Common myeloid progenitor, CD34-positive (primary cell): ENCODE measurements at regions not wholly inside any gene's neighbourhood (a gene's known extent, or its start where the extent isn't known, plus 50 kb on each side); places are given as distances from the start of the nearest gene placed in this dataset.

ENCODE experiments used
- CTCF ChIA-PET: fragments of 350-600 bp; sonication (Branson Sonifier 250); formaldehyde crosslinking; loops from one replicate; lab custom pipeline; 2021; ENCODE audit warnings: antibody characterized with exemption; lab: Charles Lee
- POLR2A ChIA-PET: fragments of 350-600 bp; sonication (Branson Sonifier 250); formaldehyde crosslinking; loops from one replicate; lab custom pipeline; 2021; ENCODE audit warnings: antibody characterized with exemption; lab: Charles Lee
- DNase-seq, 3 donors: peaks; one replicate each; pipeline versions ENCODE4 v3.0.0 to v3.0.0-alpha.2; 2013
- H3K27ac ChIP-seq, 2 experiments: 1 replicate in 1 of 2; 2 replicates in 1 of 2; pipeline ENCODE4 v1.7.0; 2013; ENCODE audit warnings: inconsistent platforms in 2 of 2, low read length in 2 of 2, mild to moderate bottlenecking in 2 of 2, low read depth in 1 of 2, moderate library complexity in 1 of 2; ENCODE audit not compliant: severe bottlenecking in 2 of 2, insufficient read depth in 1 of 2, poor library complexity in 1 of 2
- H3K27me3 ChIP-seq, 5 experiments: replicated peaks in 2 of 5; 1 replicate in 3 of 5; 2 replicates in 2 of 5; pipeline versions ENCODE4 v1.6.1 to v1.7.0; 2013; ENCODE audit warnings: low read length in 4 of 5, mild to moderate bottlenecking in 2 of 5, moderate library complexity in 2 of 5, inconsistent platforms in 1 of 5; ENCODE audit not compliant: insufficient read depth in 5 of 5, control insufficient read depth in 4 of 5
- H3K36me3 ChIP-seq, 4 experiments: 1 replicate in 2 of 4; 2 replicates in 2 of 4; pipeline versions ENCODE4 v1.6.1 to v1.7.0; 2013; ENCODE audit warnings: low read length in 3 of 4, control low read depth in 1 of 4, mild to moderate bottlenecking in 1 of 4; ENCODE audit not compliant: control insufficient read depth in 4 of 4, insufficient read depth in 4 of 4
- H3K4me1 ChIP-seq, 4 experiments: 1 replicate in 3 of 4; 2 replicates in 1 of 4; pipeline versions ENCODE4 v1.6.1 to v1.7.1; 2013; ENCODE audit warnings: low read length in 3 of 4, mild to moderate bottlenecking in 3 of 4, control low read depth in 1 of 4, inconsistent platforms in 1 of 4, moderate library complexity in 1 of 4; ENCODE audit not compliant: control insufficient read depth in 4 of 4, insufficient read depth in 4 of 4; ENCODE audit errors: control extremely low read depth in 1 of 4
- H3K4me3 ChIP-seq, 7 experiments: 1 replicate in 4 of 7; 2 replicates in 3 of 7; pipeline versions ENCODE4 v1.5.1 to v1.7.0; 2013; ENCODE audit warnings: mild to moderate bottlenecking in 7 of 7, low read length in 6 of 7, moderate library complexity in 6 of 7, inconsistent platforms in 2 of 7, low read depth in 2 of 7, control low read depth in 1 of 7; ENCODE audit not compliant: insufficient read depth in 4 of 7, control insufficient read depth in 1 of 7; ENCODE audit errors: extremely low read depth in 1 of 7
- H3K9me3 ChIP-seq, 5 experiments: 1 replicate in 4 of 5; 2 replicates in 1 of 5; pipeline versions ENCODE4 v1.6.1 to v1.7.1; 2013; ENCODE audit warnings: low read length in 4 of 5, mild to moderate bottlenecking in 2 of 5, inconsistent platforms in 1 of 5, low read depth in 1 of 5, moderate library complexity in 1 of 5; ENCODE audit not compliant: control insufficient read depth in 4 of 5, insufficient read depth in 2 of 5; ENCODE audit errors: control extremely low read depth in 1 of 5
- WGBS: methylation state at CpG from one replicate; pipeline ENCODE4 v1.1.5; 2013; ENCODE audit not compliant: insufficient coverage; 5-methylcytosine and 5-hydroxymethylcytosine counted together

GRCh38 chr10:129136074-129136473 is 331.0 kb upstream of the MGMT start:
- H3K27ac ChIP-seq: no peak overlapping the region
- CTCF ChIA-PET: no interaction called here
- no peak overlapping the region for H3K4me3 ChIP-seq
- no peaks in the 10 kb centered on the region for H3K36me3 ChIP-seq
- no peaks in the 10 kb centered on the region for H3K9me3 ChIP-seq
- no peaks in the 10 kb centered on the region for H3K27me3 ChIP-seq
- POLR2A ChIA-PET: no interaction called here
- WGBS: 89% methylated on average over 9 of the region's 9 CpGs
- no peak for DNase-seq
- peaks cover under 1 to 22% (median 14%) of the 10 kb centered on the region in 4 experiments for H3K4me1 ChIP-seq

GRCh38 chr10:129136951-129137350 is 330.1 kb upstream of the MGMT start:
- 96% methylated on average over 13 of the region's 19 CpGs for WGBS
- Histone ChIP-seq H3K9me3 (no peaks in the 10 kb centered on the region), H3K36me3 (no peaks in the 10 kb centered on the region), H3K27ac (no peak overlapping the region), H3K27me3 (no peaks in the 10 kb centered on the region), H3K4me1 (peaks cover 6 to 31% (median 22%) of the 10 kb centered on the region in 4 experiments), H3K4me3 (no peak overlapping the region)
- POLR2A ChIA-PET: no interaction called here
- CTCF ChIA-PET: interaction anchor here (0.7 kb wide), 1 partner anchor 195 kb away, joined by 3 read pairs; no protein-coding TSS in a partner anchor
- DNase-seq: no peak

- ChIA-PET CTCF (no interaction called here), POLR2A (no interaction called here)
- H3K4me3 ChIP-seq: peak overlapping the region in 3 of 7 experiments; percentile 35 to 48 (median 36)
- H3K36me3 ChIP-seq: no peaks in the 10 kb centered on the region
- no peaks in the 10 kb centered on the region for H3K27me3 ChIP-seq
- H3K9me3 ChIP-seq: no peaks in the 10 kb centered on the region
- 19% methylated on average over 11 of the region's 18 CpGs for WGBS
- DNase-seq: peak; percentile 46 to 94 (median 89)
- no peak overlapping the region for H3K27ac ChIP-seq
- peaks cover 6 to 28% (median 16%) of the 10 kb centered on the region in 4 experiments for H3K4me1 ChIP-seq
Measured at GRCh38 chr10:129140921-129141885, 325.8 kb upstream of the MGMT start.

DNA sequence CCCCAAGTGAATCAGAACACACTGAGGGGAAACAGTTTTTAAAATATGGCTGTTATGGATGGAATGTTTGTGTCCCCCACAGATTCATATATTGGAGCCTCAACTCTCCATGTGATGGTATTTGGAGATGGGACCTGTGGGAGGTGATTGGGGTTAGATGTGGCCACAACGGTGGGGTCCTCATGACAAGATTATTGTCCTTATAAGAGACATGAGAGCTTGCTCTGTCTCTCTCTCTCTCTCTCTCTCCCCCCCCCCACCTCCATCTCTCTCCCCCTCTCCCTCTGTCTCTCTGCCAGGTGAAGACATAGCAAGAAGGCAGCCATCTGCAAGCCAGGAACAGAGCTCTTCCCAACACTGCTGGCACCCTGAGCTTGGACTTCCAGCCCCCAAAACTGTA is 315.8 kb upstream of the MGMT start:
- no peak for DNase-seq
- Histone ChIP-seq H3K27ac (no peak overlapping the region), H3K36me3 (no peaks in the 10 kb centered on the region), H3K27me3 (no peaks in the 10 kb centered on the region), H3K4me1 (no peaks in the 10 kb centered on the region), H3K4me3 (no peak overlapping the region), H3K9me3 (peaks cover 0 to 8% (median 0%) of the 10 kb centered on the region in 5 experiments)
- WGBS: no CpG with 5 or more reads among the region's 1 CpG
- POLR2A ChIA-PET: no interaction called here
- CTCF ChIA-PET: no interaction called here

DNA sequence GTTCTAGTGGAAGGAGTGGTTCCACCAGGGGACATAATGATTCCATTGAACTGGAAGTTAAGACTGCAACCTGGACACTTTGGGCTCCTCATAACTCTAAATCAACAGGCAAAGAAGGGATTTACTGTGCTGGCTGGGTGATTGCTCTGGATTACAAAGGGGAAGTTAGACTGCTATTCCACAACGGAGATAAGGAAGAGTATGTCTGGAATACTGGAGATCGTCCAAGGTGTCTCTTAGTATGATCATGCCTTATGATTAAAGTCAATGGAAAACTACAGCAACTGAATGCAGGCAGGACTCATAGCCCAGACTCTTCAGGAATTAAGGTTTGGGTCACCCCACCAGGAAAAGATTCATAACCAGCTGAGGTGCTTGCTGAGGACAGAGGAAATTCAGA is 310.6 kb upstream of the MGMT start:
- CTCF ChIA-PET: no interaction called here
- no peaks in the 10 kb centered on the region for H3K36me3 ChIP-seq
- H3K4me1 ChIP-seq: no peaks in the 10 kb centered on the region
- no peak overlapping the region for H3K27ac ChIP-seq
- no peak for DNase-seq
- WGBS: 96% methylated on average over 2 of the region's 2 CpGs
- H3K9me3 ChIP-seq: peaks cover 0 to 11% (median 3%) of the 10 kb centered on the region in 5 experiments
- POLR2A ChIA-PET: no interaction called here
- no peaks in the 10 kb centered on the region for H3K27me3 ChIP-seq
- no peak overlapping the region for H3K4me3 ChIP-seq

DNA sequence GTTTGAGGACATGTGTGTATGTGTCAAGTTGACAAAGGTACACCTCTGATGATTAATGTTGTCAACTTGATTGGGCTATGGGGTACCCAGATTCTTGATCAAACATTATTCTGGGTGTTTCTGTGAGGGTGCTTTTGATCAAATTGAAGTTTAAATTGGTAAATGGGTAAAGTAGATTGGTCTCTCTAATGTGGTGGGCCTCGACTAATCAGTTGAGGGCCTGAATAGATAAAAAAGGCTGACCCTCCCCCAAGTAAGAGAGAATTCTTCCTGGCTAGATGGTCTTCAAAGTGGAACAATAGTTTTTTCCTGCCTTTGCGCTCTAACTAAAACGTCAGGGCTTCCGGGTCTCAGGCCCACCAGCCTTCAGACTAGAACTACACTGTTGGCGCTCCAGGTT is 309.9 kb upstream of the MGMT start:
- no peak for DNase-seq
- 97% methylated on average over 4 of the region's 5 CpGs for WGBS
- Histone ChIP-seq H3K4me1 (no peaks in the 10 kb centered on the region), H3K9me3 (peaks cover 0 to 11% (median 3%) of the 10 kb centered on the region in 5 experiments), H3K27me3 (no peaks in the 10 kb centered on the region), H3K27ac (no peak overlapping the region), H3K4me3 (no peak overlapping the region), H3K36me3 (no peaks in the 10 kb centered on the region)
- POLR2A ChIA-PET: no interaction called here
- CTCF ChIA-PET: interaction anchor here (1.6 kb wide), 1 partner anchor 16 kb away, joined by 4 read pairs; no protein-coding TSS in a partner anchor

DNA sequence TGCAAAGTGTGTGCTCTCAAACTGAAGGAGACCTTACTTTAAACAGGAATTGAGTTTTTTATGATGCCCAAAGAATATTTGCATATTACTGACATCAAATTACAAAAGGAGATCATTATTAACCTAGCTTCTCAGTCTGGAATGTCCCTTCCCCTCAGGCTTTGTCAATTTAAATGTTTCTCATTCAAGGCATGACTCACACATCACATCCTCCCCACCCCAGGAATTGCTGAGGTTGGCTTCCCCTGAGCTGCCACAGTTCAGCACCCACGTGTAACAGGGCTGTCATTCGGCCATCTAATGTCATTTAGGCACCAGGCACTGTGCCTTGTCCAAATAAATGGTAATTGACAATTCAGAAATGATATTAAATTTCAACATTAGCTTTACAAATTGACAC is 305.9 kb upstream of the MGMT start:
- H3K27me3 ChIP-seq: no peaks in the 10 kb centered on the region
- no peak overlapping the region for H3K27ac ChIP-seq
- no peak overlapping the region for H3K4me3 ChIP-seq
- H3K36me3 ChIP-seq: no peaks in the 10 kb centered on the region
- ChIA-PET CTCF (no interaction called here), POLR2A (no interaction called here)
- peaks cover 0 to 3% (median 0%) of the 10 kb centered on the region in 5 experiments for H3K9me3 ChIP-seq
- peak in 2 of 3 donors; percentile 72 to 76 for DNase-seq
- H3K4me1 ChIP-seq: no peaks in the 10 kb centered on the region
- WGBS: 0% methylated on average over 1 of the region's 2 CpGs
